GM12874 (cell line): ENCODE measurements at regions not wholly inside any gene's neighbourhood (a gene's known extent, or its start where the extent isn't known, plus 50 kb on each side); places are given as distances from the start of the nearest gene placed in this dataset.

Experiments used
- TF ChIP-seq, protein P1 (sequence below): IDR thresholded peaks from 2 replicates; pipeline ENCODE4 v1.5.1; 2011; ENCODE audit warnings: low read depth, mild to moderate bottlenecking, control low read depth, low read length, moderate library complexity; ENCODE audit not compliant: insufficient read depth

DNA sequence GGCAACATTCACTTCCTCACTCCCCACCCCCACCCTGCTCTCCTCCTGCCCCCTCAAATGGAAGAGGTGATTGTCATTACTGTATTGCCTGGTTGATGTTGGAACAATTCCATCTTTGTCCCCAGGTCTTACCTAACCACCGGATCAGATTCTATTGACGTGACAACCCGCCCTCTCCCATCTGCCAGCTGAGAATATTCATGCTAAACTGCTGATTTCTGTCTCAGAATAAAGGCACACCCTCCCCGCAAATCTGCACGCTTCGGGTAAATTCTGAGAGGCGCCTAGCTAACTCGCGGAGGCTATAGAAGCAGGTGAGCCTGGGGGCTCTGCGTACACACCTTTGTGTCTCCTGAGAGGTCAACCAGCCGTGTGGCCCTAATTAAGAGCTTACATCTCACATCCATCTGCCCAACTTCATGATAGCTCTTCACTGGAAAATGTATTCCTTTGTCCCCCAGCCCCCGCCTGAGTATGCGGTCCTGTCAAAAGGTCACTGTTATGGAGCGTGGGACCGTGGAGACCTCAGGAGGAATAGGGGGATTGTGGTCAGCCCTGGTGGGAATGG lies 1054.3 kb downstream of the VRK1 start:
- TF ChIP-seq, protein P1, sequence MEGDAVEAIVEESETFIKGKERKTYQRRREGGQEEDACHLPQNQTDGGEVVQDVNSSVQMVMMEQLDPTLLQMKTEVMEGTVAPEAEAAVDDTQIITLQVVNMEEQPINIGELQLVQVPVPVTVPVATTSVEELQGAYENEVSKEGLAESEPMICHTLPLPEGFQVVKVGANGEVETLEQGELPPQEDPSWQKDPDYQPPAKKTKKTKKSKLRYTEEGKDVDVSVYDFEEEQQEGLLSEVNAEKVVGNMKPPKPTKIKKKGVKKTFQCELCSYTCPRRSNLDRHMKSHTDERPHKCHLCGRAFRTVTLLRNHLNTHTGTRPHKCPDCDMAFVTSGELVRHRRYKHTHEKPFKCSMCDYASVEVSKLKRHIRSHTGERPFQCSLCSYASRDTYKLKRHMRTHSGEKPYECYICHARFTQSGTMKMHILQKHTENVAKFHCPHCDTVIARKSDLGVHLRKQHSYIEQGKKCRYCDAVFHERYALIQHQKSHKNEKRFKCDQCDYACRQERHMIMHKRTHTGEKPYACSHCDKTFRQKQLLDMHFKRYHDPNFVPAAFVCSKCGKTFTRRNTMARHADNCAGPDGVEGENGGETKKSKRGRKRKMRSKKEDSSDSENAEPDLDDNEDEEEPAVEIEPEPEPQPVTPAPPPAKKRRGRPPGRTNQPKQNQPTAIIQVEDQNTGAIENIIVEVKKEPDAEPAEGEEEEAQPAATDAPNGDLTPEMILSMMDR: no peak

DNA sequence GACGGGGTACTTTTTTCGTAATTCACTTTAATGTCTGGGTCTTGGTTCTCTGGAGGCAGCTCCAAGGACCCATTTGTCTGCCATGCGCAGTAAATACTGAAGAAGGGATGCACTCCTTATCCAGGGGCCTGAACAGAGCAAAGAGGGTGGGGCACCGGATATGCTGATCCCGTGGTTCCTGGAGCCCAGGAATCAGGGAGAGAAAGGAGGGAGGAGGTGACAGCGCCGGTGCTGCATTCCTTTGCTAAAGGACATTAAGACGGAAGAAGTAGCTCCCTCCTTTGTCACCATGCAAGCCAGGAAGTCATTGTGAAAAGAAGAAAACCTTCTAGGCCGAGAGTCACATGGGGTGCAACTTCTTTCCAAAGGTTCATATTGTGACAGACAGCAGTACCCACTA lies 1057.7 kb downstream of the VRK1 start:
- TF ChIP-seq, protein P1: no peak

DNA sequence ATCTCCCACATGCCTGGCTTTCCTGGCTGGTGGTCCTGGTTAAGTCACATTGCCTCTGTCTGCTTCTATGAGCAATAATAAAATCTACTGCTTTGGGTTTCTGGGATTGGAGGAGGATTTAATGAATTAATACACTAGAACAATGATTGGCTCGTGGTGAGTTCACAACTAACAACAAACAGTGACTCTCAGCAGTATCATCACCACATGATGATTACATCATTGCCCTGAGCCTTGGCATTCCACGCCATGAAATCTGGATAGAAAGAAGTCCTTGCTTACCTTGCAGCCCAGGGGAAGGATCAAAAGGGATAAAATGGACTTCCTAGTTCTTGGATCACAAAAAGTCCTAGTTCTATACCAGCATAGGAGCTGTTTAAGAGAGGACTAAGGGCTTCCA lies 1069.0 kb downstream of the VRK1 start:
- TF ChIP-seq, protein P1: no peak

DNA sequence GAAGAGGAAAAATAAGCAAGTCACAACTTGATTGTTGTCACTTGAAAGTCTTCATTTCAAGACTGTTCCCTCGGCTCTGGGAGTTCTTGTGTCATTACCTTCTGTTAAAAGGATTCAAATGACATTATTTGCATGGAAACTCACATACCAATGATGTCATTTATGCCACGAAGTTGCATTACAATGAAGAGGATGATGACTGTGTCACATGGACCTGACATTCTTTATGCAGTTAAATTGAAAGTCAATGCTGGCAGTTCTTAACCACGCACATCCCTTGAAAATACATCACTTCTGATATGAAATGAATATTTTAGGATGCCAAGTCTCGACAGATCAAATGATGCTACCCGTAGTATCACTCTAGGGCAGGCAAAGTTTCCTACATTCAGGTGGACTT lies 1069.5 kb downstream of the VRK1 start:
- TF ChIP-seq, protein P1: no peak

DNA sequence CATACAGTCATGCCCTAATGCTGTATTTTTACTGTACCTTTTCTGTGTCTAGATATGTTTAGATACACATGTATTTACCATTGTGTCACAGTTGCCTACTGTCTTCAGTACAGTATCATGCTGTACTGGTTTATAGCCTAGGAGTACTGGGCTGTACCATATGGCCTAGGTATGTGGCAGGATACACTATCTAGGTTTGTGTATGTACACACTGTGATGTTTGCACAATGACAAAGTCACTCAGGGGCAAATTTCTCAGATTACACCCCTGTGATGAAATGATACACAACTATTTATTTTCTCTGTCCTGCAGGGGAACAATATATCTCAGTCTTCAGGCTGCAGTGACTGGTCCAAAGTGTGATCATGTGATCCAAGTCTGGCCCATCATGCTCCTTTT lies 1076.1 kb downstream of the VRK1 start:
- TF ChIP-seq, protein P1: no peak

DNA sequence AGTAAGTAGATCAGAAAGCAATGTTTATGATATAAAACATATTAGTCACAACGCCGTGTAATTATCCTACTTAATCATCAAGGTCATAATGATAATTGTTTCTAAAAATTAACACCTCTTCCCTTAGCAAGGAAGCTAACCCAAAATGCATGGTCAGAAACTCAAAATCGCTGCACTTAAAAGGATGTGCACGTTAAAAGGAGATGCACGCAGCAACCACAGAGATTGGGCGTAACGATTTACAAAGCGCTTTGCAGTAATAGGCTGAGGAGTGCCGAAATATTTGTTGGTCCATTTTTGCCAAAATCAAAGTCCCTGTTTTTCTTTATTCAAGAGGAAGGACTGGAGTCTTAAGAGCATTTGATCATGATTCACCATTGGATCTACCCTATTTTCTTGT lies 1077.2 kb downstream of the VRK1 start:
- TF ChIP-seq, protein P1: no peak

DNA sequence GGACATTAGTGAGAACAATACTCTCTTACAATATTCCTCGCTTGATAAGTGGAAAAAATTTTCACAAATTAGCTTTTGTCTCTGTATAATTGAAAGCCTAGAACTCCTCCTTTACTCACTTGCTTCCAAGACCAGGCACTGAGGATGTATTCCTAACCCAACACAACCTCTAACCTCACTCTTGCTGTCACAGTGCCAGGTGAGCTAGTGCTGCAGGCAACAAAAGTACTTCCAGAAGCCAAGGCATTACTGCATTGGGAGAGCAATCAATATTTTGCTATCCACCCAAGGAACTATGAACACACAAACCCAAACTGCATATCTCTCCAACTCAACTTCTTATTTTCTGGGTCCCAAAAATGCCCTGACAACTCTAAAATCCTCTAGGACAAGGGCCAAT lies 1081.0 kb downstream of the VRK1 start:
- TF ChIP-seq, protein P1: no peak
